Endothelial cell of umbilical vein (primary cell): ENCODE measurements at regions not wholly inside any gene's neighbourhood (a gene's known extent, or its start where the extent isn't known, plus 50 kb on each side); places are given as distances from the start of the nearest gene placed in this dataset.

Source experiments
- BruUV-seq: library from RNA; stranded (reverse); fragments of 400-500 nt; replicated peaks from 2 replicates; lab custom pipeline; 2021; lab: Mats Ljungman, UMichigan
- CTCF ChIA-PET: fragments of 300-600, 350-600 bp; sonication (Branson Sonifier 250); formaldehyde crosslinking; loops from one replicate; lab custom pipeline; 2021; ENCODE audit warnings: antibody characterized with exemption, inconsistent platforms; lab: Charles Lee
- POLR2A ChIA-PET: fragments of 300-600, 350-600 bp; sonication (Branson Sonifier 250); formaldehyde crosslinking; loops from one replicate; lab custom pipeline; 2021; ENCODE audit warnings: antibody characterized with exemption, inconsistent platforms; lab: Charles Lee
- DNase-seq: peaks from one replicate; pipeline ENCODE4 v3.0.0-alpha.2; 2011; ENCODE audit warnings: low read depth, low spot score
- FAIRE-seq: peaks from 2 replicates; lab custom pipeline; 2011; peaks lifted over from hg19 to GRCh38; lab: Jason Lieb, UNC
- H2AFZ ChIP-seq: 2 replicates; pipeline ENCODE4 v1.6.0; 2012; ENCODE audit warnings: low read depth, low read length, control low read depth, inconsistent platforms
- H3K27ac ChIP-seq: 2 replicates; pipeline ENCODE4 v1.5.1; 2011; ENCODE audit warnings: low read depth, mild to moderate bottlenecking, control low read depth, low read length, moderate library complexity; ENCODE audit not compliant: insufficient read depth
- H3K27me3 ChIP-seq, 2 experiments: 2 replicates each; pipeline versions ENCODE4 v1.6.0 to v1.6.1; 2011; ENCODE audit warnings: low read length in 2 of 2, mixed read lengths in 1 of 2; ENCODE audit not compliant: control insufficient read depth in 2 of 2, insufficient read depth in 2 of 2
- H3K36me3 ChIP-seq, 2 experiments: 2 replicates in 1 of 2; 3 replicates in 1 of 2; pipeline ENCODE4 v1.5.1; 2011; ENCODE audit warnings: low read length in 2 of 2, mild to moderate bottlenecking in 1 of 2, moderate library complexity in 1 of 2; ENCODE audit not compliant: control insufficient read depth in 2 of 2, insufficient read depth in 2 of 2; ENCODE audit errors: extremely low read depth in 1 of 2
- H3K4me1 ChIP-seq: 3 replicates; pipeline ENCODE4 v1.5.1; 2011; ENCODE audit warnings: mild to moderate bottlenecking, low read length; ENCODE audit not compliant: control insufficient read depth, insufficient read depth; ENCODE audit errors: extremely low read depth
- H3K4me2 ChIP-seq: 2 replicates; pipeline ENCODE4 v1.6.1; 2011; ENCODE audit warnings: low read length, control low read depth, mixed read lengths; ENCODE audit not compliant: insufficient read depth
- H3K4me3 ChIP-seq, 3 experiments: fragments of 200-600 bp in 1 of 3; sonication (generic), shearing (Covaris generic) in 1 of 3; replicated peaks in 1 of 3; 2 replicates each; pipeline ENCODE4 v1.5.1; 2011 to 2016; ENCODE audit warnings: control low read depth in 3 of 3, low read length in 3 of 3, mild to moderate bottlenecking in 2 of 3, inconsistent platforms in 1 of 3, low read depth in 1 of 3, moderate library complexity in 1 of 3; ENCODE audit not compliant: insufficient read depth in 1 of 3
- H3K79me2 ChIP-seq: 2 replicates; pipeline ENCODE4 v1.6.0; 2012; ENCODE audit warnings: low read length, inconsistent platforms; ENCODE audit not compliant: control insufficient read depth, insufficient read depth
- H3K9ac ChIP-seq: replicated peaks from 2 replicates; pipeline ENCODE3; 2011; ENCODE audit warnings: low read length, control low read depth; ENCODE audit not compliant: insufficient read depth; ENCODE audit errors: extremely low read depth
- H3K9me1 ChIP-seq: replicated peaks from 3 replicates; pipeline ENCODE4 v1.6.0; 2011; ENCODE audit warnings: mild to moderate bottlenecking, low read length; ENCODE audit not compliant: control insufficient read depth, insufficient read depth; ENCODE audit errors: extremely low read depth
- H3K9me3 ChIP-seq: replicated peaks from 2 replicates; pipeline ENCODE4 v1.5.1; 2012; ENCODE audit warnings: low read length, inconsistent platforms; ENCODE audit not compliant: control insufficient read depth, insufficient read depth
- H4K20me1 ChIP-seq: replicated peaks from 2 replicates; pipeline ENCODE3; 2011; ENCODE audit warnings: mild to moderate bottlenecking, low read length; ENCODE audit not compliant: control insufficient read depth, insufficient read depth; ENCODE audit errors: extremely low read depth
- CTCF ChIP-seq, 2 donors: IDR thresholded peaks; 1 replicate in 1 of 2; 2 replicates in 1 of 2; pipeline ENCODE4 v1.5.1; 2011; ENCODE audit warnings: low read length in 2 of 2, mild to moderate bottlenecking in 2 of 2, moderate library complexity in 2 of 2, control low read depth in 1 of 2, inconsistent platforms in 1 of 2, low read depth in 1 of 2; ENCODE audit not compliant: insufficient read depth in 1 of 2; ENCODE audit errors: extremely low read depth in 1 of 2
- EZH2 ChIP-seq: IDR thresholded peaks from 2 replicates; pipeline ENCODE4 v1.6.1; 2012; ENCODE audit warnings: borderline replicate concordance, low read depth, mild to moderate bottlenecking, moderate library complexity, low read length, inconsistent platforms; ENCODE audit not compliant: severe bottlenecking
- FOS ChIP-seq: IDR thresholded peaks from 2 replicates; pipeline ENCODE4 v1.6.1; 2011; ENCODE audit warnings: mild to moderate bottlenecking, low read length, moderate library complexity, borderline replicate concordance; ENCODE audit not compliant: insufficient read depth
- GATA2 ChIP-seq: IDR thresholded peaks from 2 replicates; pipeline ENCODE4 v1.7.0; 2011; ENCODE audit warnings: low read depth, mild to moderate bottlenecking, moderate library complexity, mixed read lengths, low read length; ENCODE audit not compliant: insufficient read length, insufficient read depth
- JUN ChIP-seq: IDR thresholded peaks from 2 replicates; pipeline ENCODE4 v1.6.1; 2011; ENCODE audit warnings: borderline replicate concordance, low read depth; ENCODE audit not compliant: insufficient read length, insufficient read depth
- MAX ChIP-seq: IDR thresholded peaks from 2 replicates; pipeline ENCODE4 v1.6.1; 2011; ENCODE audit not compliant: insufficient read depth, insufficient read length
- MYC ChIP-seq: IDR thresholded peaks from one replicate; pipeline ENCODE4 v1.6.1; 2011; ENCODE audit warnings: mild to moderate bottlenecking, low read depth, low read length
- POLR2A ChIP-seq: IDR thresholded peaks from 2 replicates; pipeline ENCODE4 v1.6.1; 2012; ENCODE audit warnings: low read depth, mild to moderate bottlenecking, control low read depth, low read length
- POLR2AphosphoS5 ChIP-seq: IDR thresholded peaks from 2 replicates; pipeline ENCODE4 v1.6.1; 2012; ENCODE audit warnings: low read depth, mild to moderate bottlenecking, control low read depth, low read length, moderate library complexity; ENCODE audit not compliant: insufficient read depth
- dilution Hi-C: fragments of 300-500 bp; cut with MboI; formaldehyde crosslinking; loops from one replicate; pipeline ENCODE4 v1.15.0; 2019; ENCODE audit warnings: low sequenced_read_pairs; ENCODE audit not compliant: extremely low pct_ligation_motif_present
- intact Hi-C: fragments of 100-400 bp; cut with micrococcal nuclease; formaldehyde crosslinking; loops from one replicate; pipeline ENCODE4 v1.10.0; 2022

GRCh38 chr21:41621513-41621912 lies 113.6 kb upstream of the TMPRSS2 start:
- Histone ChIP-seq H3K9ac (no peak overlapping the region), H3K27me3 (peaks cover 0 to 2% of the 10 kb centered on the region in 2 experiments)

More at GRCh38 chr21:41621513-41621912, 113.6 kb upstream of the TMPRSS2 start:
- no peaks in the 10 kb centered on the region for H3K9me1 ChIP-seq
- no peaks in the 10 kb centered on the region for H3K9me3 ChIP-seq
- no peak overlapping the region for H2AFZ ChIP-seq
- no peaks in the 10 kb centered on the region for H3K36me3 ChIP-seq
- H3K4me3 ChIP-seq, result no peak overlapping the region
- FAIRE-seq (no peak), DNase-seq (no peak)
- dilution Hi-C loops, result no loop called here
- no peaks in the 10 kb centered on the region for H4K20me1 ChIP-seq
- no TSS peak for BruUV-seq
- ChIA-PET CTCF (no interaction called here), POLR2A (no interaction called here)
- no peaks in the 10 kb centered on the region for H3K4me1 ChIP-seq
- intact Hi-C loops, result no loop called here
- TF ChIP-seq MYC, result no peak
- TF ChIP-seq CTCF (IDR thresholded peaks at IDR 0.05; ENCODE audit: extremely low read depth in 1 of 2, insufficient read depth in 1 of 2, low read depth in 1 of 2, low read length in 2 of 2), result no peak
- TF ChIP-seq JUN, result no peak
- TF ChIP-seq FOS, result no peak
- TF ChIP-seq MAX, result no peak
- no peak for TF ChIP-seq EZH2
- TF ChIP-seq GATA2, result no peak
- TF ChIP-seq POLR2A, result no peak
- no peak for TF ChIP-seq POLR2AphosphoS5
- H3K79me2 ChIP-seq, result no peaks in the 10 kb centered on the region
- H3K27ac ChIP-seq, result no peak overlapping the region
- H3K4me2 ChIP-seq, result no peak overlapping the region
